ENCODE measurements at regions not wholly inside any gene's neighbourhood (a gene's known extent, or its start where the extent isn't known, plus 50 kb on each side); places are given as distances from the start of the nearest gene placed in this dataset.

GRCh38 chr15:79520654-79521053, 88.5 kb downstream of the MINAR1 start:
- H3K36me3 ChIP-seq (ENCODE audit: control insufficient read depth in 4 of 4, insufficient read depth in 3 of 4, low read depth in 1 of 4, low read length in 3 of 4), result no peaks in the 10 kb centered on the region
- no peak overlapping the region for H3K9ac ChIP-seq (ENCODE audit: low read depth in 1 of 2, low read length in 2 of 2)
- no peak overlapping the region for H3K27ac ChIP-seq (ENCODE audit: low read depth in 1 of 2, low read length in 2 of 2)
- H3K4me3 ChIP-seq (ENCODE audit: low read depth in 1 of 3, low read length in 3 of 3), result no peak overlapping the region
- no peaks in the 10 kb centered on the region for H3K27me3 ChIP-seq (ENCODE audit: control insufficient read depth in 4 of 4, insufficient read depth in 4 of 4, low read length in 3 of 4)
- TF ChIP-seq TAF1 (conservative IDR thresholded peaks at IDR 0.05), result no peak
- no peak for TF ChIP-seq RXRA (IDR thresholded peaks at IDR 0.05)
- TF ChIP-seq JUND (IDR thresholded peaks at IDR 0.05), result no peak
- TF ChIP-seq, protein P1, sequence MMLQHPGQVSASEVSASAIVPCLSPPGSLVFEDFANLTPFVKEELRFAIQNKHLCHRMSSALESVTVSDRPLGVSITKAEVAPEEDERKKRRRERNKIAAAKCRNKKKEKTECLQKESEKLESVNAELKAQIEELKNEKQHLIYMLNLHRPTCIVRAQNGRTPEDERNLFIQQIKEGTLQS (IDR thresholded peaks at IDR 0.05), result no peak
- TF ChIP-seq REST (IDR thresholded peaks at IDR 0.05), result no peak
- TF ChIP-seq RAD21 (IDR thresholded peaks at IDR 0.05), result no peak
- no peak for TF ChIP-seq HNF4A (conservative IDR thresholded peaks at IDR 0.05)
- TF ChIP-seq SP1 (IDR thresholded peaks at IDR 0.05), result no peak
- TF ChIP-seq YY1 (IDR thresholded peaks at IDR 0.05), result no peak
- no peak for TF ChIP-seq CTCF (IDR thresholded peaks at IDR 0.05; ENCODE audit: low read depth, low read length, missing input control)
- TF ChIP-seq NR2F2 (IDR thresholded peaks at IDR 0.05), result no peak
- TF ChIP-seq, protein P2, sequence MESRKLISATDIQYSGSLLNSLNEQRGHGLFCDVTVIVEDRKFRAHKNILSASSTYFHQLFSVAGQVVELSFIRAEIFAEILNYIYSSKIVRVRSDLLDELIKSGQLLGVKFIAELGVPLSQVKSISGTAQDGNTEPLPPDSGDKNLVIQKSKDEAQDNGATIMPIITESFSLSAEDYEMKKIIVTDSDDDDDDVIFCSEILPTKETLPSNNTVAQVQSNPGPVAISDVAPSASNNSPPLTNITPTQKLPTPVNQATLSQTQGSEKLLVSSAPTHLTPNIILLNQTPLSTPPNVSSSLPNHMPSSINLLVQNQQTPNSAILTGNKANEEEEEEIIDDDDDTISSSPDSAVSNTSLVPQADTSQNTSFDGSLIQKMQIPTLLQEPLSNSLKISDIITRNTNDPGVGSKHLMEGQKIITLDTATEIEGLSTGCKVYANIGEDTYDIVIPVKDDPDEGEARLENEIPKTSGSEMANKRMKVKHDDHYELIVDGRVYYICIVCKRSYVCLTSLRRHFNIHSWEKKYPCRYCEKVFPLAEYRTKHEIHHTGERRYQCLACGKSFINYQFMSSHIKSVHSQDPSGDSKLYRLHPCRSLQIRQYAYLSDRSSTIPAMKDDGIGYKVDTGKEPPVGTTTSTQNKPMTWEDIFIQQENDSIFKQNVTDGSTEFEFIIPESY (IDR thresholded peaks at IDR 0.05), result no peak
- TF ChIP-seq FOXA1 (IDR thresholded peaks at IDR 0.05), result no peak
- no peak for TF ChIP-seq EGR1 (IDR thresholded peaks at IDR 0.05; ENCODE audit: low read depth in 2 of 2)
- no peak for TF ChIP-seq GABPA (IDR thresholded peaks at IDR 0.05 in 1 of 2, conservative IDR thresholded peaks at IDR 0.05 in 1 of 2)
- TF ChIP-seq, protein P3, sequence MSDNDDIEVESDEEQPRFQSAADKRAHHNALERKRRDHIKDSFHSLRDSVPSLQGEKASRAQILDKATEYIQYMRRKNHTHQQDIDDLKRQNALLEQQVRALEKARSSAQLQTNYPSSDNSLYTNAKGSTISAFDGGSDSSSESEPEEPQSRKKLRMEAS (IDR thresholded peaks at IDR 0.05), result no peak
- TF ChIP-seq FOXA2 (IDR thresholded peaks at IDR 0.05), result no peak
- TF ChIP-seq HNF4G (IDR thresholded peaks at IDR 0.05), result no peak
- H3K4me1 ChIP-seq (ENCODE audit: control insufficient read depth in 4 of 4, insufficient read depth in 4 of 4, low read length in 3 of 4), result no peaks in the 10 kb centered on the region
- no peak for DNase-seq (ENCODE audit: low spot score)
- no peaks in the 10 kb centered on the region for H3K9me3 ChIP-seq (ENCODE audit: control insufficient read depth in 4 of 4, low read length in 3 of 4)
- whole genome bisulfite sequencing, result 61% methylated on average over 2 of the region's 2 CpGs

Data from liver (tissue), 8 donors.